NCI-H1930 (cell line): ENCODE measurements at regions not wholly inside any gene's neighbourhood (a gene's known extent, or its start where the extent isn't known, plus 50 kb on each side); places are given as distances from the start of the nearest gene placed in this dataset.
"Not testable (repeated sequence)": the region's sequence is repeated elsewhere in the genome, so short reads cannot be mapped to it uniquely, and the experiment has no call there.

Experiments used
- DNase-seq, 2 experiments: peaks; one replicate each; lab custom pipeline; 2025; lab: John Stamatoyannopoulos, UW

DNA sequence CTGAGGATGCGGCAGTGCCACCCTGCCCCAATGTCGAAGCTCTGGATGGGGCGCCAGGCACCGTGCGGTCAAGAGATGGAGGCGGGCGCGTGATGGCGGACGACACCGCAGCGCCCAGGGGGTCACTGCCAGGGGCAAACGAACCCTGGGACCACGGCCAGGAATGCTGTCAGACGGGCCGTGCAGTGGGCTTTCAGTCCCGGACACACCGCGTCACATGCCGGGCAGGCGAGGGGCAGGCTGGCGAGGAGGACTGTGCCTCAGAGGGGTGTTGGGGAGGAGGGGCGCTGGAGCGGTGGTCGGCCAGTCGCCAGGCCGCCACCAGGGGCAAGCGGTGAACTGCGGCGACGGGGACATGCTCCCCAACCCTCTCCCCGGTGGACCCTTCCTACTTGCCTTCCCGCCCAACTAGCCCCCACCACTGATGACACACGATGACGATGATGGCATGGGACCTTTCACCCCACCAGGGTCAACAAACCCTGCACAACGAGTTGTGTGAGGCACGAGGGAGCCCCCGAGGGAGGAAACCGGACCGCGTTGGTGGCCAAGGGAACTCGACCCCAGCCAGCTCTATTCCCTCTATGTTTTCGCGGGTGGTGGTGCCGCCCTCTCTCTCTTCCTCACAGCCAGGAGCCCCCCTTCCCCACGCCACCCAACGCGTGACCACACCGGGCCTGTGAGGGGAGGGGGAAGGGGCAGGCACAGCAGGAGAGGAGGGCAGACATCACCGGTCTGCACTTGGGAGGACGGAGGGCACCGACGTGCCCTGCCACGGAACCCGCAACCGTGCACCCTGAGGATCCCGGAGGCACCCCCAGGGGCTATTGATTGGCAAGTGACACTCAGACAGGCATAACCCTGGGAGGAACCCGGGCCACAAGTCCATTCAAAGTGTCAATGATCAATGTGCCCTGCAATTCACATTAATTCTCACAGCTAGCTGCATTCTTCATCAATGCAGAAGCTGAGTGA lies 1960.9 kb upstream of the DEFB115 start:
- no peak for DNase-seq

DNA sequence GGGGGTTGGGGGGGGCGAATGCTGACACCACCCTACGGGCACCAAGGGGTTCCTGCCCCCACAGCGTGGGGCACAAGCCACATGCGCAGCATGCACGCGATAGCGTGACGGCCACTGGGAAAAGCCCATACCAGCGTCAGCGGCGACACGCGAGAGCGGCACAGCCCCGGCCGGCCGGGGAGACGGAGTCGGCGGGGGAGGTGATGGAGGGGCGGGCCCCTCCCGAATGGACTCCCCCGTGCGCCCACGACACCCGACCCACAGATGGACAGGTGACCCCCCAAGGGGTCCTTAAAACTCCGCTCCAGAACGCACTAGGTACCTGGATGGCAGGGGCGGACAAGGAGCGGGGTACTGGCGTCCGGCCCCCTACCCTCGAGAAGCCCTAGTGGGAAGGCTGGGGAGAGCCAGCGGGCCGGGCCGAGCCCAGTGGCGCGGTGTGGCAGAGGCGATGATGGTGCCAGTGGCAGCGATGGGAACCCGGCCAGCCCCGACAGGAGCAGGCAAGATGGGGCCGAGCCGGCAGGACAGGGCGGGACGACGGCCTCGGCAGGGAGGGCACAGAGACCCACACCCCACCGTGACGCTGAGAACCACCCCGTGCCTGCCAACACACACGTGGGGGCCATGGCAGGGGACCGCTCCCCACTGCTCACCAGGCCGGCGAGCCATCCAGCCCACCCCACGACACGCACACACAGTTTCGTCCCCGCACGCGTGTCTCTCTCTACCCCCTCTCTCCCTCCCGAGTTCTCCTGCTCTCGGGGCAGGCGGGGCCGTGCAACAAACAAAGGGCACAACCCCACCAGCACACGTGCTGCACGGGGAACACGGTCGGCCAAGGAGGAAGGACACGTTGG lies 1959.8 kb upstream of the DEFB115 start:
- no peak for DNase-seq

DNA sequence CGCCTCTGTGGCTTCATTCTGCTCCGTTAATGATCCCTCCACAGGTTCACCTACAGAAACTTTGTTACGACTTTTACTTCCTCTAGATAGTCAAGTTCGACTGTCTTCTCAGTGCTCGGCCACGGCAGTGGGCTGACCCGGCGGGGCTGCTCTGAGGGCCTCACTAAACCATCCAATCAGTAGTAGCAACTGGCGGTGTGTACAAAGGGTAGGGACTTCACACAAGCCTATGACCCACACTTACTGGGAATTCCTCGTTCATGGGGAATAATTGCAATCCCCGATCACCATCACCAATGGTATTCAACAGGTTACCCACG lies 1959.2 kb upstream of the DEFB115 start:
- DNase-seq = no peak

DNA sequence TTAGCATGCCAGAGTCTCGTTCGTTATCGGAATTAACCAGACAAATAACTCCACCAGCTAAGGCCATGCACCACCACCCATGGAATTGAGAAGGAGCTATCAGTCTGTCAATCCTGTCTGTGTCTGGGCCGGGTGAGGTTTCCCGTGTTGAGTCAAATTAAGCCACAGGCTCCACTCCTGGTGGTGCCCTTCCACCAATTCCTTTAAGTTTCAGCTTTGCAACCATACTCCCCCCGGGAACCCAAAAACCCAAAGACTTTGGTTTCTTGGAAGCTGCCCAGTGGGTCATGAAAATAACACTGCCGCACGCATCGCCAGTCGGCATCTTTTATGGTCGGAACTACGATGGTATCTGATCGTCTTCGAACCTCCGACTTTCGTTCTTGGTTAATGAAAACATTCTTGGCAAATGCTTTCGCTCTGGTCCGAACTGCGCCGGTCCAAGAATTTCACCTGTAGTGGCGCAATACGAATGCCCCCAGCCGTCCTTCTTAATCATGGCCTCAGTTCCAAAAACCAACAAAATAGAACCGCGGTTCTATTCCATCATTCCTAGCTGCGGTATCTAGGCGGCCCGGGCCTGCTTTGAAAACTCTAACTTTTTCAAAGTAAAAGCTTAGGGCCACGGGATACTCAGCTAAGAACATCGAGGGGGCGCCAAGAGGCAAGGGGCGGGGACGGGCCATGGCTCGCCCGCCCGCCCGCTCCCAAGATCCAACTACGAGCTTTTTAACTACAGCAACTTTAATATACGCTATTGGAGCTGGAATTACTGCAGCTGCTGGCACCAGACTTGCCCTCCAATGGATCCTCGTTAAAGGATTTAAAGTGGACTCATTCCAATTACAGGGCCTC lies 1958.5 kb upstream of the DEFB115 start:
- no peak for DNase-seq

DNA sequence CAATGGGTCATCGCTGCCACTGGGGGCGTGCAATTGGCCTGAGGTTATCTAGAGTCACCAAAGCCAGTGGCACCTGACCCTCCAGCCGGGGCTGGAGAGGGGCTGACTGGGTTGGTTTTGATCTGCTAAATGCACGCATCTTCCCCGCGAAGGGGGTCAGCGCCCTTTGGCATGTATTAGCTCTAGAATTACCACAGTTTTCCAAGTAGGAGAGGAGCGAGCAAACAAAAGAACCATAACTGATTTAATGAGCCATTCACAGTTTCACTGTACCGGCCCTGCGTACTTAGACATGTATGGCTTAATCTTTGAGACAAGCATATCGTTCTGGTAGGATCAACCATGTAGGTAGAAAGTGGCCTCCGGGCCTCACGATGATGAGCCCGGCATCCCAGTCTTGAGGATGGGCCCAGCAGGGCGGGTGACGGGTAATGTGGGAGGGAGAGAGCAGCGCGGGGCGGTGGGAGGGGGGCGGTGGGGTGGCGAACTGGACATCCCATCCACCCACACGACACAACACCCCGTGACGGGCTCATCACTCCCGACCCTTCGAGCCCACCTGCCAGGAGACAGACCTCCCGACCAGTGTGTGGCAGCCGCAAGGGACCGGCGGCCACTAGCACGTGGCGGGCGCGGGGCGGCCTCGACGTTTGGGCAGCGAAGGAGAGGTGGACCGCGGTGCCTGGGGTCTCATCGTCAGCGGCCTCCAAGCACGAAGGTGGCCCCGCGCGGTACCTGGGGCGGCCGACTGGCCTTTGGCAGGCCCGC lies 1957.5 kb upstream of the DEFB115 start:
- no peak for DNase-seq

DNA sequence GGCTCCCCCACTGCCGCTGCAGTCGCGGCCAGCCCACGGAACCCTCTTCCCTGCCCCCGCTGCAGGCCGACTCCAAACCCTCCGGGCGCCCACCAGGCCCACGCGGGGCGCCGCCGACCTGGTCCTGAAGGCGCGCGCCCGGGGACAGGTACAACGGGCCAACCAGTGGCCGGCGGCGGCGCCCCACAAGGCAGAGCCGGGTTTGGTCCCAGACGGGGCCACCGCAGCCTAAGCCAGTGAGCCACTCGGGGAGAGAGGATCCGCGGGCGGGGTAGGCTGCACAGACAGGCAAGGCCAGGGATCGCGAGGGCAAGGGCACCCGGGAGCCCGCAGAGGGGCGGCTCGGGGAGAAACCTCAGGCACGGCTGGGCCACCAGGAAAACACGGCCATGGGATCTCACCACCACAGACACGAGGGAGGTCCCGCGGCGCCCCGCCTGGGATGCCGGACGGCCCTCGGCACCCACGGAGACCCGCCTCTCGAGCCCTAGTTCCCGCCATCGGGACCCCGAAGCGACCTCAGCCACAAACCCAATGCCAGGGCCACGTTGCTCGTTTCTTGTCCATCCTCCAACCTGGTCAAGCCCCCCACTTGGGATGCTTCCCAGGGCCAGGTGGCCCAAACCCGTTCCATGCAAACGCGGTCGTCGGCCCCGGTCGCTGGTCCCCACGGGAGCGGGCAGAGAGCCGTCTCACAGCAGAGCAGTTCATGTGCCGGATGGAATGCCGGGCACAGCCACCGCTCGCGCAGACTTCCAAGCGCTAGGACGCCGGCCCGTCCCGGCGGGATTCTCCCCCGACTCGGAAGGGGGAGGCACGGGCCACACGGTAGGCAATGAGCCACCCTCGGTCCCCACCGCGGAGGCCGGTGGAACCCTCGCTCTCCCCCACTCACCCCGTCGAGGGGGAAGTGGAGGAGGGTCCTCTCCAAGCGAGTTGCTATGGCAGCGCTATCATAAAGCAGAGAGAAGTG lies 1956.6 kb upstream of the DEFB115 start:
- DNase-seq = no peak

DNA sequence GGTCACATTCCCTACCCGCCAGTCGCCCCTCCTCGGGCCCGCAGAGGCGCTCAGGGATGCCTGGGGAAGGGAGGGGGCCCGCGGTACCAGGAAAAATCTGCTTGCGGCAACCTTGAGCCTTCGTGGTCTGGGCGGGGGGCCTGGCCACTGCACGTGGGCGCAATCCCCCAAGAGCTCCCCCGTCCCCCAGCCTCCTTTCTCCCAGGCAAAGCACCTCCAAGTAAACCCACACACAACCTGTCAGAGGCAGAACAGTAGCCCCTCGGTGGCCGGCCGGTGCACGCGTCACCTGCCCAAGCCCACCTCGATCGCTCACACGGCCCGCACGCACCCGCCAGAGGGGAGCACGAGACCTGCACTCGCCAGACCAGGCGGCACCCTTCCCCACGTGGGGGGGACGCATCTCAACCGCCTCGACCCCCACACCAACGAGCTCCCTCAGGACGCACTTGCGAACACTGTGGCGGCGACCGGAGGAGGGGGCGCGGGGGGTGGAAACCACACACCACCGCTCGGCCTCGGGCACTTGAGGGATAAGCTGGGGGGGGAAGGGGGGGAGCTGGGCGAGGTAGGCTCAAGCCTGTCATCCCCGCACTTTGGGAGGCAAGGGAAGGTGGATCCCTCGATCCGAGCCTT lies 1955.7 kb upstream of the DEFB115 start:
- no peak for DNase-seq

DNA sequence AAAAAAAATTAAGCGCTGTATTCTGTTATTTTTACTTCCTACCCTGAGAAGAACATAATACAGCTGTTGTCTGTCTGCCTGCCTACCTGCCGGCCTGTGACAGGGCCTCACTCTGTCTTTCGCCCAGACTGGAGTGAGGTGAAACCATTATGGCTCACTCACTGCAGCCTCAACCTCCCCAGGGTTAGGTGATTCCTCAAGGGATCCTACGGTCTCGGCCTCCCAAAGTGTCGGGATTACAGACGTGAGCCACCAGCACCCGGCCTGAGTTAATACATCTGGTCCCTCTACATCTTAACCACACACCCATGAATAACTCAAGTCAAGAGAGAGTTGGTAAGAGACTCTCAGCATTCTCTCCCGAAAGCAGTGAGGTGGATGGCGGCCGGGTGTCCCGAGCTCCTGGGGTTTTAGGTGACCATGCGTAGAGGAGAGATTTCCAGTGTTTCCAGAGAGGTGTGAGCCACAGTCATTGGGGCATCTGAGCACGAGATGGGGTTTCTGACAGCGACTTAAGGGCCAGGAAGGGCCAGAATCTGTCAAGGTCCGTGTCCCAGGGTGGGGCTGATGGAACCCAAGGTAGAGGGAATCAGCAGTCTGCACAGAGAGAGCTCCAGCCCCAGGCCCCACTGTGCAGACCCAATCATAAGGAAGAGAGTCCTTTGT lies 1954.4 kb upstream of the DEFB115 start:
- DNase-seq = no peak

DNA sequence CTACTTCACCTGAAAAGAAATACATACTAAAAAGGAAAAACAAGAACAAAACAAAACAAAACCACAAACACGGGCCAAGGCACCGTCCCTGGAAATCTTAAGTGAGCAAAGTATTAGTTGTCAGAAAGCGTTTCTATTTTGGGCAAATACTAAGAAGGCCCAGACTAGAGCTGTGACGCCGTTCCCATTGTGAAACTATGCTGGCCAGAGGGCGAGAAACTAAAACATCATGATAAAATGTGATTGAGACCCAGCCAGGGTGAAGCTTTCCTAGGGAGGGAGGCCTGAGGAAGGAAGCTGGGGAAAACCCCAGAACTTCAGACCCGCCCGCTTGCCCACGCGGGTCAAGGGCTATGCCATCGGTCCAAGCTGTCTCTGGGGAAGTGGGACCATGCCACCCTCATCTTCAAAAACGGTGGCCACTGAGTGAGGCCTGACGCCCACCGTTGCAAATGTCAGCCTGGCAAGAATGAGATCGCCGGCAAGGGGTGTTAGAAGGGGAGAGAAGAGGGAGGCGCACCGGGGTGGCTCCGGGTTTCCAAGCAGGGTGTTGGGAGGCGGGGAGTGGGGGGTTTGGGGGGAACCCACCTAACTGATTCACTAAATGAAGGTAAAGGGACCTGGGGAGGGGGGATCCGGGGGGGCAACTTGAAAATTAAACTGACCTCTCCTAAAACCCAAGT lies 1950.9 kb upstream of the DEFB115 start:
- no peak for DNase-seq

DNA sequence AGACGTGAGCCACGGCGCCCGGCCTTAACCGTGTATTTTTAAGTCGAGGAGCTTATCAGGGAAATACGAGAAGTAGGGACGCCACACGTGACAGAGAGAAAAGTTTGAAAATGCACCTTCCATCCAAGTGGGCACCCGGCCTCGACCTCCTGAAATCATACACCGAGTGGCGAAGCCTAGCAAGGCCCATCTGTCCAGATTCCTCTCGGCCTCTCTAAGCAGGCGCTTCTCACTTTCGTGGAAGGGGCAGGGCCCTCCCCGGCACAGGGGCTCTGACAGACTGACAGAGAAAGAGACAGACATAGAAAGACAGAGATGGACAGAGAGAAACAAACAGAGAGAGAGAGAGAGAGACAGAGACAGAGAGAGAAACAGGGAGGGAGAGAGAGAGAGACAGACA lies 1950.0 kb upstream of the DEFB115 start:
- not testable (repeated sequence) for DNase-seq

DNA sequence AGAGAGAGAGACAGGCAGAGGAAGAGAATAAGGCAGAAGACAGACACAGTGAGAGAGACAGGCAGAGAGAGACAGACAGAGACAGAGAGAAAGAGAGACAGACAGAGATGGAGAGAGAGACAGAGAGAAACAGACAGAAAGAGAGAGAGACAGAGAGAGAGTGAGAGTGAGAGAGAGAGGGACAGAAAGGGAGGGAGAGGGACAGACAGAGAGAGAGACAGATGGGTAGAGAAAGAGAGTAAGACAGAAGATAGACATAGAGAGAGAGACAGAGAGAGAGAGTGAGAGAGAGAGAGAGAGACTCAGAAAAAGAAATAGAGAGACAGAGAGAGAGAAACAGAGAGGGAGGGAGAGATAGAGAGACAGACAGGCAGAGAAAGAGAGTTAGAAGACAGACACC lies 1948.5 kb upstream of the DEFB115 start:
- DNase-seq = not testable (repeated sequence)

DNA sequence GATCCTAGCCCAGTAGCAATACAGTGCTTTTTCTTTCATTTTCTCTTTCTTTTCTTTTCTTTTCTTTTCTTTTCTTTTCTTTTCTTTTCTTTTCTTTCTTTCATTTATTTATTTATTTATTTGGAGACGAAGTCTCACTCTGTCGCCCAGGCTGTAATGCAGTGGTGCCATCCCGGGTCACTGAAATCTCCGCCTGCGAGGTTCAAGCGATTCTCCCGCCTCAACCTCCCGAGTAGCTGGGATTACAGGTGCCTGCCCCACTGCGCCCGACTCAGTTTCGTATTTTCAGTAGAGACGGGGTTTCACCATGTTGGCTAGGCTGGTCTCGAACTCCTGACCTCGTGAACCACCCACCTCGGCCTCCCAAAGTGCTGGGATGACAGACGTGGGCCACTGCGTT lies 1948.0 kb upstream of the DEFB115 start:
- not testable (repeated sequence) for DNase-seq

DNA sequence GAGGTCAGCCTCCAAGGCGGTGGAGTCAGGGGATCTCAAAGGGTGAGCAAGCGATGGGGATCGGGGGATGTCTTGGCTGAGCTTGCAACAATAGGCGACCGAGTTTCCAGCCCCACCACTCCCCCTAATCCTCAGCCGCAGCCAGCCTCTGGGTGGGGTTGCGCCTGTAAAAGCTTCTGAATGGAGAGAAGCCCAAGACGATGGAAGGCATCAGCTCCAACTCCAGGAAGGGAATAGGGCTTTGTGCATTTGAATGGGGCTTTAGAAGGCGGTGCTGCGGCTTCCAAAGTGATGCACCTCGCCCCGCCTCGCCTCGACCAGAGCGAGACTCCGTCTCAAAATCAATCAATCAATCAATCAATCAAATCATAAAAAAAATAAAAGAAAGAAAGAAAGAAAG lies 1946.4 kb upstream of the DEFB115 start:
- DNase-seq = not testable (repeated sequence)

DNA sequence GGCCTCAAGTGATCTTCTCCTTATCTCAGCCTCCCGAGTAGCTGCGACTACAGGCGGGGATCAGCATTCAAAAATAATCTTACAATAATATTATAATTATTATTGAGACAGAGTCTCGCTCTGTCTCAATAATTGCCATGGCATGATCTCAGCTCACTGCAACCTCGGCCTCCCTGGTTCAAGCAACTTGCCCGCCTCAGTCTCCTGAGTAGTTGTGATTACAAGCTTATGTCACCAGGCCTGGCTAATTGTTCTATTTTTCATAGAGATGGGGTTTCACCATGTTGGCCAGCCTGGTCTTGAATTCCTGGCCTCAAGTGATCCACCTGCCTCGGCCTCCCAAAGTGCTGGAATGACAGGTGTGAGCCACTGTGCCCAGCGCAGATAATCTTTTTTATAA lies 1944.8 kb upstream of the DEFB115 start:
- not testable (repeated sequence) for DNase-seq

DNA sequence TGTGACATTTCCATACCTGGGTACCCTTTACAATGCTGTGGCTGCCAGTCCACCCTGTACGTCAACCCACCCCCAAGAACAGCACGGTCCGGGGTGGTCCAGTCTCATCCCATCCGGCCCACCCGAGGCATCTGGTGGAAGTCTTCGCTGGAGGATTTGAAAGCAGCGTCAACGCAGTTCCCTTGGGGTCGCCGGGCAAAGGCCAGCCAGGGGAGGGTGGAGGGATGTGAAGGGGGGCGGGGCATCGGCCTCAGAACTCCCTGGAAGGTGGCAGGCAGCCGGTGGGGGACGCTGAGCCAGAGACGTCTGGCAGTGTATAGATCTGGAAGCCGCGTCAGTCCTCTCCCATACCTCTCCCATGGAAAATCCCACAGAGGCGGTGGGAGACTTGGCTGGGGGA lies 1944.0 kb upstream of the DEFB115 start:
- DNase-seq = no peak

DNA sequence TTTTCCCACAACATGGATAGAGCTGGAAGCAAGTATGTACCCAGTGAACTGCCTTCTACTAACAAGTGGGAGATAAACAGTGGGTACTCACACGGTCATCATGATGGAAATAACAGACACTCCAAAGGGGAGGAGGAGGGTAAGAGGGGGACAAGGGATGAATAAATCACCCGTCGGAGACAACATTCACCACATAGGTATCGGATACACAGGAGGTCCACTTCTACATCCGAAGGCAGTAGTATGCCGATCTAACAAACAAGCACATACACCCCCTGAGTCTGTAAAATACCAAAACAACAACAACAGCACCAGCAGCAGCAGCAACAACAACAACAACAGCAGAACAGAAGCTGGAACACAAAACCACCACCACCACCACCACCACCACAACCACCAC lies 1943.2 kb upstream of the DEFB115 start:
- no peak for DNase-seq

DNA sequence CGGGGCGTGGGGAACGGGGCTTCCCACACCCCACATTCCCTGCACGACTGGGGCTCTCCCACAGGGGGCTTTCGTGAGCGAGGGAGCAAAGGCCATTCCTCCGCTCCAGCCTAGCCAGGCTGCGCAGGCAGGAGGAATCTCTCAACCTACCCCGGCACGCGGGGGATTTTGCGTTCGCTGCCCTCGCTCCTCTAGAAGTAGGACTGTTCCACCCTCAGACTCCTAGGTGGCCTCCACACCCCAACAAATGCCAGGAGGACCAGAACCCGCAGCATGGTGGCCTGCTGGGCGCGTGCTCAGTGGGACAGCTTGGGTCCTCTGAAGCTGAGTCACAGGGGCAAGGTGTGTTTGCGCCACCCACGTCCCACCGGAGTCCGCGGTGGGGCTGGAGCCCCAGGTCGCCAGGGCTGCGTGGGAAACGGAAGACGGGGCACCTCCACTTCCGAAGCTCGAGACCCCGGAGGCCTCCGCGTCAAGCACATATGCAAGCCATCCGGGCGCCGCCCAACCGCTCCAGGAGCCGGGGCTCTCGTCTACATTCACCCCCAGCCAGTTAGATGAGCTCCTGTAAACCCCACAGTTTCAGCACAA lies 1938.5 kb upstream of the DEFB115 start:
- no peak for DNase-seq

DNA sequence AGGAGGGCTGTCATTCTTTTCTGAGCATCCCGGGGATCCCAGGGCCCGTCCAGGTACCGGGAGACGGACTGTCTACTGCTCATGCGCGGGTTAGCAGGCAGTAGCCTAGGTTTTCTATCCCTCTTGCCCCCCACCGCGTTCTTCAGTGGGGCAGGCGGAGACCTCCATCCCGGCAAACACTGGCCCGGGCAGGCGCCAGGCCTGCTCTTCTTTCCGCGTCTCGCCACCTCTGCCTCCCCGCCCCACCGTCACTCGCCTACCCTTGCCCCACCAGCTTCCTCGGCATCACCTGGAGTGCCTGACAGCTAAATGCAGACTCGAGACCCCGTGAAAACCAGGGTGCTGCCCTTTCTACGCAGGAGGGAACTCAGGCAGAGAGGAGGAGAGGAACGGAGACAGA lies 1937.7 kb upstream of the DEFB115 start:
- no peak for DNase-seq
